Pancreas (tissue), 10 donors: ENCODE measurements at regions not wholly inside any gene's neighbourhood (a gene's known extent, or its start where the extent isn't known, plus 50 kb on each side); places are given as distances from the start of the nearest gene placed in this dataset.

Experiments
- ATAC-seq, 4 donors: fragments of 200-7000 bp; cut with Tn5 transposase; one replicate each; pipeline versions ENCODE4 v1.8.0 to v1.9.1; 2020; ENCODE audit warnings: mild to moderate bottlenecking in 4 of 4, moderate library complexity in 4 of 4
- DNase-seq, 6 donors: peaks; one replicate each; pipeline ENCODE4 v3.0.0-alpha.2; 2020
- FAIRE-seq: peaks from 2 replicates; lab custom pipeline; 2012; peaks lifted over from hg19 to GRCh38; lab: Jason Lieb, UNC
- H3K27ac ChIP-seq, 4 donors: fragments of 200-600 bp; sonication (generic); 1 replicate in 3 of 4; 2 replicates in 1 of 4; pipeline versions ENCODE4 v1.5.0 to v1.8.0; 2020
- H3K27me3 ChIP-seq, 4 donors: fragments of 200-600 bp; one replicate each; pipeline ENCODE4 v1.8.0; 2021
- H3K36me3 ChIP-seq, 3 donors: fragments of 200-600 bp; sonication (generic) in 1 of 3; one replicate each; pipeline versions ENCODE4 v1.5.0 to v1.8.0; 2020 to 2021
- H3K4me1 ChIP-seq, 3 donors: fragments of 200-600 bp; one replicate each; pipeline ENCODE4 v1.8.0; 2021
- H3K4me3 ChIP-seq, 4 donors: fragments of 200-600 bp; sonication (generic) in 2 of 4; one replicate each; pipeline versions ENCODE4 v1.5.0 to v1.8.0; 2020 to 2021
- H3K9me3 ChIP-seq, 4 donors: fragments of 200-600 bp; one replicate each; pipeline ENCODE4 v1.8.0; 2021
- CTCF ChIP-seq, 4 donors: fragments of 200-600 bp; sonication (generic) in 3 of 4; IDR thresholded peaks; one replicate each; pipeline versions ENCODE4 v1.5.0 to v1.8.0; 2021; ENCODE audit warnings: antibody characterized with exemption in 4 of 4
- WGBS, 2 donors: extraction: QIAGEN DNeasy Blood & Tissue Kit; methylation state at CpG; one replicate each; pipeline ENCODE4 v1.1.7; 2013; 5-methylcytosine and 5-hydroxymethylcytosine counted together
- intact Hi-C, 3 donors: fragments of 100-400 bp; cut with DNase I; formaldehyde crosslinking; loops; one replicate each; pipeline versions ENCODE4 v1.11.1 to v1.14.2; 2022
- donor health status: healthy with polysubstance abuse.
- donor health status: DM: no; HTN: no; CAD: no; lungs with moderate emphysema.
- donor health status: DM: no; HTN: no; CAD: no.
- donor health status: control.
- donor health status: control.
- donor health status: Bipolar disorder and iron deficiency.
- donor health status: DM: yes; HTN: yes; CAD: no.
- donor health status: DM: no; HTN: no; CAD: no.
- donor health status: DM: no; HTN: no; CAD: no.
- donor health status: DM: yes; HTN: yes; CAD: no.

GRCh38 chr3:139258276-139258675 lies 85.5 kb upstream of the MRPS22 start:
- Histone ChIP-seq H3K27me3 (no peaks in the 10 kb centered on the region), H3K27ac (no peak overlapping the region), H3K9me3 (no peaks in the 10 kb centered on the region), H3K4me1 (no peaks in the 10 kb centered on the region), H3K4me3 (no peak overlapping the region), H3K36me3 (no peaks in the 10 kb centered on the region)
- ATAC-seq (no peak), FAIRE-seq (no peak), DNase-seq (no peak)
- intact Hi-C loops: no loop called here
- 72% methylated on average over 4 of the region's 4 CpGs for WGBS, 2 donors
- TF ChIP-seq CTCF (IDR thresholded peaks at IDR 0.05): no peak

DNA sequence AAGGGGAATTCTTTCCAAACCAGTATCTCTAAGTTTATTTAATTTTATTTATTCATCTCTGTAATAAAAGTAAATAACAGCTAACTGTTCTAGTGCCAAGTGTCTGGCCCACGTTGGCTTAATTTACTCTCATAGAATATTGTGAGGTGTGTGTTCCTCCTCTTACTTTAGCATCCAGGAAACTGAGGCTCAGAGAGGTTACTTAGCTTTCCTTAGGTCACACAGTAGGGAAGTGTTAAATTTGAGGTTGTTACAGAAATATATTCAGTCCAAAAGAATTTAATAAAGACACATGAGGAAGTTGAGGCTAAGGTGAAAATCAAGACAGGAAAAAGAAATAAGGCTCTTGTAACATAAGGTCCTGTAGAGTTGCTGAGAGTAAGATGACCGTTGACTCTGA lies 84.4 kb upstream of the MRPS22 start:
- WGBS, 2 donors: 25 to 32% methylated on average over 2 of the region's 2 CpGs
- Histone ChIP-seq H3K4me3 (no peak overlapping the region), H3K27me3 (no peaks in the 10 kb centered on the region), H3K36me3 (no peaks in the 10 kb centered on the region), H3K9me3 (no peaks in the 10 kb centered on the region), H3K4me1 (no peaks in the 10 kb centered on the region), H3K27ac (no peak overlapping the region)
- no peak for ATAC-seq
- no peak for TF ChIP-seq CTCF (IDR thresholded peaks at IDR 0.05)
- DNase-seq: no peak
- intact Hi-C loops: no loop called here
- no peak for FAIRE-seq

GRCh38 chr3:139260041-139260486 lies 83.8 kb upstream of the MRPS22 start:
- no peak for FAIRE-seq

GRCh38 chr3:139260793-139261736 lies 82.8 kb upstream of the MRPS22 start:
- Histone ChIP-seq H3K9me3 (no peaks in the 10 kb centered on the region), H3K36me3 (no peaks in the 10 kb centered on the region), H3K27me3 (no peaks in the 10 kb centered on the region), H3K27ac (no peak overlapping the region), H3K4me1 (no peaks in the 10 kb centered on the region), H3K4me3 (no peak overlapping the region)
- ATAC-seq (no peak), FAIRE-seq (no peak), DNase-seq (no peak)
- WGBS, 2 donors: 74 to 77% methylated on average over 8 of the region's 8 CpGs
- TF ChIP-seq CTCF (IDR thresholded peaks at IDR 0.05): no peak
- intact Hi-C loops: no loop called here

More at GRCh38 chr3:139260041-139260486, 83.8 kb upstream of the MRPS22 start:
- intact Hi-C loops: no loop called here
- TF ChIP-seq CTCF (IDR thresholded peaks at IDR 0.05): no peak
- Histone ChIP-seq H3K36me3 (no peaks in the 10 kb centered on the region), H3K9me3 (no peaks in the 10 kb centered on the region), H3K4me3 (no peak overlapping the region), H3K27ac (no peak overlapping the region), H3K4me1 (no peaks in the 10 kb centered on the region), H3K27me3 (no peaks in the 10 kb centered on the region)
- DNase-seq (no peak), ATAC-seq (peak in 1 of 4 donors; percentile 18)
- WGBS, 2 donors: 84% methylated on average over 3 of the region's 3 CpGs
